Osteoblast (primary cell): ENCODE measurements at regions not wholly inside any gene's neighbourhood (a gene's known extent, or its start where the extent isn't known, plus 50 kb on each side); places are given as distances from the start of the nearest gene placed in this dataset.

Experiments used
- DNase-seq: peaks from one replicate; pipeline ENCODE4 v3.0.0; 2011; ENCODE audit warnings: low spot score, mixed read lengths; ENCODE audit not compliant: insufficient read length; ENCODE audit errors: missing footprints
- H2AFZ ChIP-seq: 2 replicates; pipeline ENCODE4 v1.6.0; 2011; ENCODE audit warnings: mild to moderate bottlenecking, low read length
- H3K27ac ChIP-seq: 2 replicates; pipeline ENCODE4 v1.5.1; 2011; ENCODE audit warnings: mild to moderate bottlenecking, low read depth, low read length, moderate library complexity
- H3K27me3 ChIP-seq: 2 replicates; pipeline ENCODE4 v1.6.0; 2012; ENCODE audit warnings: mild to moderate bottlenecking, control low read depth, inconsistent platforms, low read length, moderate library complexity; ENCODE audit not compliant: insufficient read depth
- H3K36me3 ChIP-seq: 2 replicates; pipeline ENCODE4 v1.5.1; 2011; ENCODE audit warnings: mild to moderate bottlenecking, low read length, control low read depth, moderate library complexity; ENCODE audit not compliant: insufficient read depth
- H3K4me1 ChIP-seq: 2 replicates; pipeline ENCODE4 v1.5.1; 2011; ENCODE audit warnings: mild to moderate bottlenecking, low read length, control low read depth, moderate library complexity; ENCODE audit not compliant: insufficient read depth
- H3K4me2 ChIP-seq: 2 replicates; pipeline ENCODE4 v1.6.0; 2011; ENCODE audit warnings: mild to moderate bottlenecking, low read length; ENCODE audit not compliant: insufficient read depth
- H3K4me3 ChIP-seq: fragments of 200-600 bp; sonication (generic); 3 replicates; pipeline ENCODE4 v1.5.1; 2012; ENCODE audit warnings: mild to moderate bottlenecking, low read length, inconsistent platforms; ENCODE audit not compliant: insufficient read depth
- H3K79me2 ChIP-seq: 2 replicates; pipeline ENCODE4 v1.6.0; 2012; ENCODE audit warnings: mild to moderate bottlenecking, low read length, control low read depth, inconsistent platforms; ENCODE audit not compliant: insufficient read depth
- H3K9me3 ChIP-seq: 2 replicates; pipeline ENCODE4 v1.5.1; 2011; ENCODE audit warnings: low read depth, low read length, control low read depth
- H4K20me1 ChIP-seq: 2 replicates; pipeline ENCODE4 v1.6.0; 2012; ENCODE audit warnings: mild to moderate bottlenecking, low read length, control low read depth; ENCODE audit not compliant: insufficient read depth
- CTCF ChIP-seq: IDR thresholded peaks from 2 replicates; pipeline ENCODE4 v1.5.1; 2011; ENCODE audit warnings: mild to moderate bottlenecking, low read depth, low read length, moderate library complexity; ENCODE audit errors: extremely low read depth

- TF ChIP-seq CTCF, result no peak
- Histone ChIP-seq H3K9me3 (no peaks in the 10 kb centered on the region), H3K4me1 (no peaks in the 10 kb centered on the region), H3K4me3 (no peak overlapping the region), H3K36me3 (no peaks in the 10 kb centered on the region), H3K4me2 (no peak overlapping the region), H3K27ac (no peak overlapping the region), H3K79me2 (no peaks in the 10 kb centered on the region), H4K20me1 (no peaks in the 10 kb centered on the region), H3K27me3 (no peaks in the 10 kb centered on the region), H2AFZ (no peak overlapping the region)
- DNase-seq, result no peak
These were observed 583.5 kb downstream of the DOK5 start for GRCh38 chr20:55058938-55059337.

GRCh38 chr20:55057779-55058415, 582.5 kb downstream of the DOK5 start:
- no peaks in the 10 kb centered on the region for H3K4me1 ChIP-seq
- no peaks in the 10 kb centered on the region for H3K79me2 ChIP-seq
- no peak overlapping the region for H3K4me2 ChIP-seq
- no peaks in the 10 kb centered on the region for H4K20me1 ChIP-seq
- H2AFZ ChIP-seq, result peak overlapping the region; percentile 27
- no peaks in the 10 kb centered on the region for H3K9me3 ChIP-seq
- H3K4me3 ChIP-seq, result no peak overlapping the region
- no peaks in the 10 kb centered on the region for H3K36me3 ChIP-seq
- TF ChIP-seq CTCF, result peak; percentile 46
- DNase-seq, result peak; percentile 37
- no peak overlapping the region for H3K27ac ChIP-seq
- H3K27me3 ChIP-seq, result no peaks in the 10 kb centered on the region

- no peak overlapping the region for H3K4me3 ChIP-seq
- no peaks in the 10 kb centered on the region for H3K4me1 ChIP-seq
- H3K79me2 ChIP-seq, result no peaks in the 10 kb centered on the region
- H4K20me1 ChIP-seq, result no peaks in the 10 kb centered on the region
- H3K4me2 ChIP-seq, result no peak overlapping the region
- no peak overlapping the region for H2AFZ ChIP-seq
- H3K27ac ChIP-seq, result no peak overlapping the region
- H3K36me3 ChIP-seq, result no peaks in the 10 kb centered on the region
- no peak for DNase-seq
- TF ChIP-seq CTCF, result no peak
- no peaks in the 10 kb centered on the region for H3K9me3 ChIP-seq
- H3K27me3 ChIP-seq, result no peaks in the 10 kb centered on the region
These were observed 579.1 kb downstream of the DOK5 start for GRCh38 chr20:55054453-55054852.

GRCh38 chr20:55053389-55053788, 578.0 kb downstream of the DOK5 start:
- Histone ChIP-seq H3K4me2 (no peak overlapping the region), H3K27ac (no peak overlapping the region), H3K4me1 (no peaks in the 10 kb centered on the region), H4K20me1 (no peaks in the 10 kb centered on the region), H3K4me3 (no peak overlapping the region), H3K79me2 (no peaks in the 10 kb centered on the region), H2AFZ (no peak overlapping the region), H3K9me3 (no peaks in the 10 kb centered on the region), H3K27me3 (no peaks in the 10 kb centered on the region), H3K36me3 (no peaks in the 10 kb centered on the region)
- DNase-seq, result no peak
- TF ChIP-seq CTCF, result no peak
